Sigmoid colon (tissue), 6 donors: ENCODE measurements at regions not wholly inside any gene's neighbourhood (a gene's known extent, or its start where the extent isn't known, plus 50 kb on each side); places are given as distances from the start of the nearest gene placed in this dataset.

Experiments used
- DNase-seq: peaks from one replicate; pipeline ENCODE4 v3.0.0-alpha.2; 2019
- H3K27ac ChIP-seq, 4 donors: fragments of 200-600 bp; sonication (generic); one replicate each; pipeline ENCODE4 v1.5.1; 2016 to 2019; ENCODE audit warnings: mild to moderate bottlenecking in 1 of 4
- H3K27me3 ChIP-seq, 3 donors: fragments of 200-600 bp; sonication (generic); one replicate each; pipeline ENCODE4 v1.5.1; 2019; ENCODE audit warnings: mild to moderate bottlenecking in 1 of 3
- H3K36me3 ChIP-seq, 4 donors: fragments of 200-600 bp; sonication (generic); one replicate each; pipeline ENCODE4 v1.5.1; 2016 to 2019
- H3K4me1 ChIP-seq, 4 donors: fragments of 200-600 bp; sonication (generic); one replicate each; pipeline ENCODE4 v1.5.1; 2017 to 2019
- H3K4me3 ChIP-seq, 4 donors: fragments of 200-600 bp; sonication (generic); one replicate each; pipeline ENCODE4 v1.5.1; 2017 to 2019; ENCODE audit warnings: mild to moderate bottlenecking in 2 of 4, moderate library complexity in 1 of 4
- H3K9me3 ChIP-seq, 4 donors: fragments of 200-600 bp in 3 of 4; sonication (generic) in 3 of 4; one replicate each; pipeline versions ENCODE4 v1.5.1 to v1.6.1; 2013 to 2019
- EP300 ChIP-seq, 4 donors: sonication (generic); formaldehyde crosslinking; IDR thresholded peaks; one replicate each; pipeline ENCODE4 v1.6.1; 2017; ENCODE audit warnings: antibody characterized with exemption in 4 of 4
- POLR2A ChIP-seq, 2 donors: fragments of 450-650 bp; IDR thresholded peaks; one replicate each; pipeline ENCODE4 v1.6.1; 2016; ENCODE audit warnings: antibody characterized with exemption in 2 of 2, mild to moderate bottlenecking in 2 of 2, moderate library complexity in 2 of 2
- POLR2AphosphoS5 ChIP-seq, 4 donors: sonication (generic); formaldehyde crosslinking; IDR thresholded peaks; one replicate each; pipeline ENCODE4 v1.6.1; 2017; ENCODE audit warnings: antibody characterized with exemption in 4 of 4
- WGBS, 2 donors: extraction: QIAGEN DNeasy Blood & Tissue Kit; methylation state at CpG; one replicate each; pipeline ENCODE4 v1.1.7; 2013; 5-methylcytosine and 5-hydroxymethylcytosine counted together
- intact Hi-C: fragments of 100-400 bp; cut with DNase I; formaldehyde crosslinking; loops from one replicate; pipeline ENCODE4 v1.15.1; 2023
- TF ChIP-seq, protein P1 (sequence below), 4 experiments: fragments of 450-650 bp in 3 of 4; fragments of 200-600 bp in 1 of 4; IDR thresholded peaks; one replicate each; pipeline ENCODE4 v1.5.1; 2016 to 2019; ENCODE audit warnings: antibody characterized with exemption in 4 of 4, mild to moderate bottlenecking in 3 of 4, moderate library complexity in 2 of 4
- donor health status: healthy with polysubstance abuse.
- donor health status: healthy.

DNA sequence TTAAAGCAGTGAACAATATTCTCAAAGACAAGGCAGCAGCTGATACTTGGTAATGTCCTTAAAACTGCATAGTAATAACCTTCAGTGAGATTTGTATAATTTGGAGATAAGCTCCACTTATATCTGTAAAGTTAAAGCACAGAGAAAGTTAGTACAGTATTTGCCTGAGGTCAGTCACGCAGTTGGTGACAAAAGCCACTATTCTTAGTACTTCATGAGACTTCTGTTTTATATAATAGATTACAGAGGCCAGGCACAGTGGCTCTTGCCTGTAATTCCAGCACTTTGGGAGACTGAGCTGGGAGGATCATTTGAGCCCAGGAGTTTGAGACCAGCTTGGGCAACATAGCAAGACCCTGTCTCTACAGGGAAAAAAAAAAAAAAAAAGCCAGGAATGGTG lies 266.4 kb upstream of the DMRT1 start:
- no peak for DNase-seq
- 96 to 100% methylated on average over 1 of the region's 1 CpG for whole genome bisulfite sequencing, 2 donors
- Histone ChIP-seq H3K4me1 (peaks cover 0 to 15% (median 8%) of the 10 kb centered on the region in 4 donors), H3K4me3 (no peak overlapping the region), H3K9me3 (no peaks in the 10 kb centered on the region), H3K27ac (no peak overlapping the region), H3K36me3 (no peaks in the 10 kb centered on the region), H3K27me3 (no peaks in the 10 kb centered on the region)
- TF ChIP-seq POLR2AphosphoS5 (IDR thresholded peaks at IDR 0.05) (no peak), POLR2A (IDR thresholded peaks at IDR 0.05) (no peak), EP300 (IDR thresholded peaks at IDR 0.05) (no peak)
- TF ChIP-seq, protein P1, sequence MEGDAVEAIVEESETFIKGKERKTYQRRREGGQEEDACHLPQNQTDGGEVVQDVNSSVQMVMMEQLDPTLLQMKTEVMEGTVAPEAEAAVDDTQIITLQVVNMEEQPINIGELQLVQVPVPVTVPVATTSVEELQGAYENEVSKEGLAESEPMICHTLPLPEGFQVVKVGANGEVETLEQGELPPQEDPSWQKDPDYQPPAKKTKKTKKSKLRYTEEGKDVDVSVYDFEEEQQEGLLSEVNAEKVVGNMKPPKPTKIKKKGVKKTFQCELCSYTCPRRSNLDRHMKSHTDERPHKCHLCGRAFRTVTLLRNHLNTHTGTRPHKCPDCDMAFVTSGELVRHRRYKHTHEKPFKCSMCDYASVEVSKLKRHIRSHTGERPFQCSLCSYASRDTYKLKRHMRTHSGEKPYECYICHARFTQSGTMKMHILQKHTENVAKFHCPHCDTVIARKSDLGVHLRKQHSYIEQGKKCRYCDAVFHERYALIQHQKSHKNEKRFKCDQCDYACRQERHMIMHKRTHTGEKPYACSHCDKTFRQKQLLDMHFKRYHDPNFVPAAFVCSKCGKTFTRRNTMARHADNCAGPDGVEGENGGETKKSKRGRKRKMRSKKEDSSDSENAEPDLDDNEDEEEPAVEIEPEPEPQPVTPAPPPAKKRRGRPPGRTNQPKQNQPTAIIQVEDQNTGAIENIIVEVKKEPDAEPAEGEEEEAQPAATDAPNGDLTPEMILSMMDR (IDR thresholded peaks at IDR 0.05), result no peak
- intact Hi-C loops, result no loop called here

DNA sequence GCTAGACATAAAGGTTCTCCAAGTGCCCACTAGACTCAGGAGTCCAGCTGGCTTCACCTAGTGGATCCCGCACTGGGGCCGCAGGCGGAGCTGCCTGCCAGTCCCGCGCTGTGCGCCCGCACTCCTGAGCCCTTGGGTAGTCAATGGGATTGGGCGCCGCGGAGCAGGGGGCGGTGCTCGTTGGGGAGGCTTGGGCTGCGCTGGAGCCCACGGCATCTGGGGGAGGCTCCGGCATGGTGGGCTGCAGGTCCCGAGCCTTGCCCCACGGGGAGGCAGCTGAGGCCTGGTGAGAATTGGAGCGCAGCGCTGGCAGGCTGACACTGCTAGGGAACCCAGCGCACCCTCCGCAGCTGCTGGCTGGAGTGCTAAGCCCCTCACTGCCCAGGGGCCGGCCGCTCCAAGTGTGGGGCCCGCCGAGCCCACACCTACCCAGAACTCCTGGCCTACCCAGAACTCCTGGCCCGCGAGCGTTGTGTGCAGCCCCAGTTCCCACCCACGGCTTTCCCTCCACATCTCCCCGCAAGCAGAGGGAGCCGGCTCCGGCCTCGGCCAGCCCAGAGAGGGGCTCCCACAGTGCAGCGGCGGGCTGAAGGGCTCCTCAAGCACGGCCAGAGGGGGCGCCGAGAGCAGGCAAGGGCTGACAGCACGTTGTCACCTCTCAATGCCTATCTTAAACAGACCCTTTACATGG lies 260.7 kb upstream of the DMRT1 start:
- WGBS, 2 donors, result 96% methylated on average over 39 of the region's 39 CpGs
- H3K27ac ChIP-seq, result no peak overlapping the region
- H3K4me1 ChIP-seq, result no peaks in the 10 kb centered on the region
- intact Hi-C loops, result no loop called here
- no peak for DNase-seq
- H3K36me3 ChIP-seq, result no peaks in the 10 kb centered on the region
- H3K4me3 ChIP-seq, result no peak overlapping the region
- H3K9me3 ChIP-seq, result no peaks in the 10 kb centered on the region
- TF ChIP-seq POLR2AphosphoS5 (IDR thresholded peaks at IDR 0.05), result no peak
- TF ChIP-seq POLR2A (IDR thresholded peaks at IDR 0.05), result no peak
- H3K27me3 ChIP-seq, result no peaks in the 10 kb centered on the region

DNA sequence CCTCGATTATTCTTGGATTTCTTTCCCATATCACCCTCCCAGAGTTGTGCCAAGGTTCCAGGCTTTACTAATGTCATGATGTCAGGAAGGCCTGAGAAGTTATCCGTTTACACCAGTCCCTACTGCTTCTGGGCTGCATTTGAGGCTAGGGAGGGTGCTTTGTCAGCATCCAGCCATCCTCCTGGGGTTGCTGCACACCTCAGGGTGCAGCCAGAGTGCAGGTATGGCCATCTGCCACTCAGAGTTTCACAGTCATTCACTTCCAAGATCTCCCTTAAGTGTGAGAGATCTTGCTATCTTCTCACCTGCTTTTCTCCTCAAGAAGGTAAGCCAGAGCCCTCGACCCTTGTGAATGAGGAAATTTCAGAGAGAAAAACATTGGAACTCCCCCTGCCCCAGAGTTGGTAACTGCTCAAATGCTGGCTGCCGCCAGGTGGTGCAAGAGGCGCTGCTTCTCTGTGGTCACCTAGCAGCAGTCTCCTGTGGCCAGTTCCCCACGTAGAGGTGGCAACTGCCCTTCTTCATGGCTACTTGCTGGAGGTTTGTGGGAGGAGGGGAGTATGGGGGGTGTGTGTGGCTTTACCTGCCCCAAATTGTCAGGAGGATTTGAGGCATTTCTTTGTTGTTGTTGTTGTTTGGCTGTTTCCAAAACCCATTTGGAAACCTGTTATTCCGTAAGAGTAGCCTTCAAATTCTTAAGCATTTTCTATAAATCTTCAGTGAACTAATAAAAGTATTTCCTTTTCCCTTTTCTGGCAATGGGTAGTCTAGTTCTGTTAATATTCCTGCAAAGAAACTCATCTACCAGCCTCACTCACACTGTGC lies 259.6 kb upstream of the DMRT1 start:
- H3K4me3 ChIP-seq, result no peak overlapping the region
- DNase-seq, result no peak
- no peaks in the 10 kb centered on the region for H3K27me3 ChIP-seq
- no peak for TF ChIP-seq POLR2AphosphoS5 (IDR thresholded peaks at IDR 0.05)
- no peak for TF ChIP-seq EP300 (IDR thresholded peaks at IDR 0.05)
- TF ChIP-seq POLR2A (IDR thresholded peaks at IDR 0.05), result no peak
- TF ChIP-seq, protein P1 (IDR thresholded peaks at IDR 0.05), result no peak
- H3K27ac ChIP-seq, result no peak overlapping the region
- WGBS, 2 donors, result 80 to 86% methylated on average over 7 of the region's 7 CpGs
- no peaks in the 10 kb centered on the region for H3K9me3 ChIP-seq
- intact Hi-C loops, result no loop called here
- H3K36me3 ChIP-seq, result no peaks in the 10 kb centered on the region
- H3K4me1 ChIP-seq, result peaks cover 0 to 6% (median 0%) of the 10 kb centered on the region in 4 donors

DNA sequence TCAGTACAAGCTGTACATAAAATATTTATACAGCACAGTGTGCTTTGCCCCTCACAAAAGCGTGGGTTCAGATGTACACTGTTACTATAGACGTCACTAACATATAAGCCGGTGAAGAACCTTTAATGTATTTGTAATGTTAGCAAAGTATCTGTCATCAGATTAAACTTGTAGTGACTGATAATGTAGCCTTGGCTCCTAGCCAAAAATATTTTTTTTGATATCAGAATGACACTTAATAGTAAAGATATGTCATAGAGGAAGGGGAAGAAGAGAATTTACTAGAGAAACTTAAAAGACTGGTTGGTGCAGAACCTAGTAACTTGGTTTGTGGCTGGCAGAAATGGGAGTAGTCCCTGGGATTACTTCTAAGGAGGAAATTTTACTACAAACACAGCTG lies 258.7 kb upstream of the DMRT1 start:
- Histone ChIP-seq H3K36me3 (no peaks in the 10 kb centered on the region), H3K27me3 (no peaks in the 10 kb centered on the region), H3K9me3 (no peaks in the 10 kb centered on the region), H3K27ac (no peak overlapping the region), H3K4me3 (no peak overlapping the region), H3K4me1 (peaks cover 0 to 15% (median 4%) of the 10 kb centered on the region in 4 donors)
- TF ChIP-seq EP300 (IDR thresholded peaks at IDR 0.05), result no peak
- TF ChIP-seq, protein P1 (IDR thresholded peaks at IDR 0.05), result no peak
- no peak for TF ChIP-seq POLR2AphosphoS5 (IDR thresholded peaks at IDR 0.05)
- no peak for TF ChIP-seq POLR2A (IDR thresholded peaks at IDR 0.05)
- DNase-seq, result no peak
- WGBS, 2 donors, result 91 to 95% methylated on average over 3 of the region's 3 CpGs
- intact Hi-C loops, result no loop called here

DNA sequence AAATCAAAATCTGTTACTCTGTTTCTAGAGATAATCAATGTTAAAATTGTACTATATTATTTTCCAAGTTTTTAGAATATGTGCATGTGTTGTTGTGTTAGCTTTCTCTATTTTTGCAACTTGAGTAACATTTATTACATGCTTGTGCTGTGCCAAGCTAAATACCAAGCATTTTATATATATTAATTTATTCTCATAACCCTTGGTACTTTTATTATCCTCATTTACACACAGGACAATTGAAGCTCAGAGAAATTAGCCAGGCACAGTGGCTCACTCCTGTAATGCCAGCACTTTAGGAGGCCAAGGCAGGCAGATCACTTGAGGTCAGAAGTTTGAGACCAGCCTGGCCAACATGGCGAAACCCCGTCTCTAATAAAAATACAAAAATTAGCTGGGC lies 254.0 kb upstream of the DMRT1 start:
- intact Hi-C loops, result no loop called here
- DNase-seq, result no peak
- H3K4me1 ChIP-seq, result peaks cover 0 to 54% (median 15%) of the 10 kb centered on the region in 4 donors
- WGBS, 2 donors, result 80 to 85% methylated on average over 2 of the region's 2 CpGs
- H3K27me3 ChIP-seq, result no peaks in the 10 kb centered on the region
- H3K4me3 ChIP-seq, result no peak overlapping the region
- H3K9me3 ChIP-seq, result no peaks in the 10 kb centered on the region
- TF ChIP-seq POLR2A (IDR thresholded peaks at IDR 0.05), result no peak
- TF ChIP-seq, protein P1 (IDR thresholded peaks at IDR 0.05), result no peak
- TF ChIP-seq POLR2AphosphoS5 (IDR thresholded peaks at IDR 0.05), result no peak
- no peak for TF ChIP-seq EP300 (IDR thresholded peaks at IDR 0.05)
- H3K27ac ChIP-seq, result no peak overlapping the region
- no peaks in the 10 kb centered on the region for H3K36me3 ChIP-seq
